CD4-positive, alpha-beta T cell treated with Interleukin-17A for 4 hours (primary cell): ENCODE measurements at regions not wholly inside any gene's neighbourhood (a gene's known extent, or its start where the extent isn't known, plus 50 kb on each side); places are given as distances from the start of the nearest gene placed in this dataset.

Source experiments
- DNase-seq: peaks from one replicate; pipeline ENCODE4 v3.0.0-alpha.2; 2020; ENCODE audit warnings: mixed read lengths

GRCh38 chr1:59064592-59064991 is 232.3 kb upstream of the FGGY start:
- DNase-seq, result no peak

- no peak for DNase-seq
Observed at GRCh38 chr1:59066236-59066635, 230.7 kb upstream of the FGGY start.

- no peak for DNase-seq
Observed at GRCh38 chr1:59070610-59071009, 226.3 kb upstream of the FGGY start.

GRCh38 chr1:59071289-59071688 is 225.6 kb upstream of the FGGY start:
- peak; percentile 49 for DNase-seq

- DNase-seq, result peak; percentile 61
Observed at GRCh38 chr1:59071876-59072582, 224.9 kb upstream of the FGGY start.

GRCh38 chr1:59072583-59072947 is 224.3 kb upstream of the FGGY start:
- DNase-seq, result peak; percentile 13

GRCh38 chr1:59074598-59074997 is 222.3 kb upstream of the FGGY start:
- no peak for DNase-seq

- DNase-seq, result no peak
Observed at GRCh38 chr1:59075021-59075420, 221.9 kb upstream of the FGGY start.

- no peak for DNase-seq
Observed at GRCh38 chr1:59076612-59077011, 220.3 kb upstream of the FGGY start.

GRCh38 chr1:59077466-59078069 is 219.3 kb upstream of the FGGY start:
- DNase-seq, result no peak

GRCh38 chr1:59078070-59078800 is 218.7 kb upstream of the FGGY start:
- no peak for DNase-seq

GRCh38 chr1:59078866-59079265 is 218.0 kb upstream of the FGGY start:
- DNase-seq, result no peak

- no peak for DNase-seq
Observed at GRCh38 chr1:59079434-59080140, 217.3 kb upstream of the FGGY start.

- DNase-seq, result no peak
Observed at GRCh38 chr1:59081181-59081580, 215.7 kb upstream of the FGGY start.

- no peak for DNase-seq
Observed at GRCh38 chr1:59081795-59082194, 215.1 kb upstream of the FGGY start.

GRCh38 chr1:59083946-59084865 is 212.7 kb upstream of the FGGY start:
- peak; percentile 13 for DNase-seq

GRCh38 chr1:59085101-59085500 is 211.8 kb upstream of the FGGY start:
- DNase-seq, result no peak

GRCh38 chr1:59089036-59089798 is 207.7 kb upstream of the FGGY start:
- DNase-seq, result no peak

- DNase-seq, result no peak
Observed at GRCh38 chr1:59089922-59090457, 206.9 kb upstream of the FGGY start.

- no peak for DNase-seq
Observed at GRCh38 chr1:59092126-59092525, 204.8 kb upstream of the FGGY start.

GRCh38 chr1:59094001-59094400 is 202.9 kb upstream of the FGGY start:
- no peak for DNase-seq
